NCI-H524 (cell line): ENCODE measurements at regions not wholly inside any gene's neighbourhood (a gene's known extent, or its start where the extent isn't known, plus 50 kb on each side); places are given as distances from the start of the nearest gene placed in this dataset.

Experiments
- DNase-seq, 2 experiments: peaks; one replicate each; lab custom pipeline; 2025; lab: John Stamatoyannopoulos, UW

GRCh38 chr2:65532937-65533336 lies 100.5 kb upstream of the SPRED2 start:
- DNase-seq: no peak

- no peak for DNase-seq
These were observed 99.9 kb upstream of the SPRED2 start for GRCh38 chr2:65532326-65532725.

- DNase-seq: no peak
These were observed 98.3 kb upstream of the SPRED2 start for GRCh38 chr2:65530547-65531320.

GRCh38 chr2:65529419-65529818 lies 97.0 kb upstream of the SPRED2 start:
- no peak for DNase-seq

GRCh38 chr2:65528241-65528574 lies 95.8 kb upstream of the SPRED2 start:
- DNase-seq: no peak

GRCh38 chr2:65527451-65528240 lies 95.2 kb upstream of the SPRED2 start:
- no peak for DNase-seq

GRCh38 chr2:65525616-65526231 lies 93.3 kb upstream of the SPRED2 start:
- DNase-seq: no peak

GRCh38 chr2:65522922-65523321 lies 90.5 kb upstream of the SPRED2 start:
- no peak for DNase-seq

GRCh38 chr2:65518751-65519150 lies 86.4 kb upstream of the SPRED2 start:
- no peak for DNase-seq

- no peak for DNase-seq
These were observed 82.3 kb upstream of the SPRED2 start for GRCh38 chr2:65514555-65515195.

- no peak for DNase-seq
These were observed 80.4 kb upstream of the SPRED2 start for GRCh38 chr2:65512783-65513182.

GRCh38 chr2:65511306-65511705 lies 78.9 kb upstream of the SPRED2 start:
- no peak for DNase-seq

GRCh38 chr2:65508225-65508624 lies 75.8 kb upstream of the SPRED2 start:
- no peak for DNase-seq

GRCh38 chr2:65507102-65508069 lies 75.0 kb upstream of the SPRED2 start:
- no peak for DNase-seq

GRCh38 chr2:65504814-65505697 lies 72.7 kb upstream of the SPRED2 start:
- DNase-seq: no peak

- DNase-seq: no peak
These were observed 71.8 kb upstream of the SPRED2 start for GRCh38 chr2:65504201-65504600.

GRCh38 chr2:65503746-65504145 lies 71.3 kb upstream of the SPRED2 start:
- DNase-seq: no peak

GRCh38 chr2:65501836-65502235 lies 69.4 kb upstream of the SPRED2 start:
- DNase-seq: no peak

- DNase-seq: no peak
These were observed 68.7 kb upstream of the SPRED2 start for GRCh38 chr2:65501074-65501473.

GRCh38 chr2:65500310-65501040 lies 68.1 kb upstream of the SPRED2 start:
- DNase-seq: no peak
